ENCODE measurements at regions not wholly inside any gene's neighbourhood (a gene's known extent, or its start where the extent isn't known, plus 50 kb on each side); places are given as distances from the start of the nearest gene placed in this dataset.

DNA sequence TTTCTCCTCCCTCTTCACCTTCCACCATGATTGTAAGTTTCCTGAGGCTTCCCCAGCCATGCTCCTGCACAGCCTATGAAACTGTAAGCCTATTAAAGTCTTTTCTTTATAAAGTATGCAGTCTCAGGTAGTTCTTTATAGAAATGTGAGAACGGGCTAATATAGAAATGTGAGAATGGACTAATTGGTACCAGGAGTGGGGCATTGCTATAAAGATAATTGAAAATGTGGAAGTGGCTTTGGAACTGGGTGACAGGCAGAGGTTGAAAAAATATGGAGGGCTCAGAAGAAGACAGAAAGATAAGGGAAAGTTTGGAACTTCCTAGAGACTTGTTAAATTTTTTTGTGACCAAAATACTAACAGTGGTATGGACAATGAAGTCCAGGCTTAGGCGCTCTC lies 959.3 kb downstream of the SH3BGRL start:
- no peaks in the 10 kb centered on the region for H3K9me3 ChIP-seq (ENCODE audit: control insufficient read depth in 2 of 3, insufficient read depth in 1 of 3, low read length in 3 of 3)
- no peaks in the 10 kb centered on the region for H3K27me3 ChIP-seq (ENCODE audit: control insufficient read depth, insufficient read depth, low read length)
- no peak for DNase-seq
- H3K4me3 ChIP-seq (ENCODE audit: low read length in 3 of 3): no peak overlapping the region
- TF ChIP-seq, protein P1, sequence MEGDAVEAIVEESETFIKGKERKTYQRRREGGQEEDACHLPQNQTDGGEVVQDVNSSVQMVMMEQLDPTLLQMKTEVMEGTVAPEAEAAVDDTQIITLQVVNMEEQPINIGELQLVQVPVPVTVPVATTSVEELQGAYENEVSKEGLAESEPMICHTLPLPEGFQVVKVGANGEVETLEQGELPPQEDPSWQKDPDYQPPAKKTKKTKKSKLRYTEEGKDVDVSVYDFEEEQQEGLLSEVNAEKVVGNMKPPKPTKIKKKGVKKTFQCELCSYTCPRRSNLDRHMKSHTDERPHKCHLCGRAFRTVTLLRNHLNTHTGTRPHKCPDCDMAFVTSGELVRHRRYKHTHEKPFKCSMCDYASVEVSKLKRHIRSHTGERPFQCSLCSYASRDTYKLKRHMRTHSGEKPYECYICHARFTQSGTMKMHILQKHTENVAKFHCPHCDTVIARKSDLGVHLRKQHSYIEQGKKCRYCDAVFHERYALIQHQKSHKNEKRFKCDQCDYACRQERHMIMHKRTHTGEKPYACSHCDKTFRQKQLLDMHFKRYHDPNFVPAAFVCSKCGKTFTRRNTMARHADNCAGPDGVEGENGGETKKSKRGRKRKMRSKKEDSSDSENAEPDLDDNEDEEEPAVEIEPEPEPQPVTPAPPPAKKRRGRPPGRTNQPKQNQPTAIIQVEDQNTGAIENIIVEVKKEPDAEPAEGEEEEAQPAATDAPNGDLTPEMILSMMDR (IDR thresholded peaks at IDR 0.05; ENCODE audit: borderline replicate concordance, extremely low read depth, insufficient read depth): no peak
- no peaks in the 10 kb centered on the region for H3K4me1 ChIP-seq (ENCODE audit: control insufficient read depth in 2 of 3, insufficient read depth in 2 of 3, low read depth in 1 of 3, low read length in 3 of 3)
- no peak overlapping the region for H3K9ac ChIP-seq (ENCODE audit: low read length in 3 of 3)
- no peaks in the 10 kb centered on the region for H3K36me3 ChIP-seq (ENCODE audit: control insufficient read depth in 2 of 3, insufficient read depth in 3 of 3, low read length in 3 of 3)
- intact Hi-C loops (cut with DNase I): no loop called here
- no peak overlapping the region for H3K27ac ChIP-seq (ENCODE audit: low read depth in 2 of 2, low read length in 2 of 2)
- no peak for FAIRE-seq

DNA sequence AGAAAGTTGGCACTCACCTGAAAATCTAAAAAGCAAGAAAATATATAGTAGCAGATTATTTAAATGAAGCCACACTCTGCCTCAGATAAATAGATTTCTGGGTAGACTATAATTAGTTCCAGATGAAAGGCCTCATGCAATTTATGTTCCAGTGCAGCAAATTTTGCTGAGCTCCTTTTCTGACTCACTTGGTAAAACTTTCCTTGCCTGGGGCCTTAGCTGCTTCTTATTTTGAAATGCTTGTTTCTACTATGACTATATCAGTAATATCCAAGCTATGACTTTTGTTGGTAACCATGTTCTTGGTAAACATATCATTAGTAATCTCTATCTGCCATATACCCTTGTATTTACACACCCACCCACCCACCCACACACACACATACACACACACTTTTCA lies 961.8 kb downstream of the SH3BGRL start:
- H3K27me3 ChIP-seq (ENCODE audit: control insufficient read depth, insufficient read depth, low read length): no peaks in the 10 kb centered on the region
- H3K4me1 ChIP-seq (ENCODE audit: control insufficient read depth in 2 of 3, insufficient read depth in 2 of 3, low read depth in 1 of 3, low read length in 3 of 3): no peaks in the 10 kb centered on the region
- no peak overlapping the region for H3K4me3 ChIP-seq (ENCODE audit: low read length in 3 of 3)
- intact Hi-C loops (cut with DNase I): no loop called here
- TF ChIP-seq, protein P1 (IDR thresholded peaks at IDR 0.05; ENCODE audit: borderline replicate concordance, extremely low read depth, insufficient read depth): no peak
- H3K36me3 ChIP-seq (ENCODE audit: control insufficient read depth in 2 of 3, insufficient read depth in 3 of 3, low read length in 3 of 3): no peaks in the 10 kb centered on the region
- no peak for FAIRE-seq
- DNase-seq: no peak
- H3K9ac ChIP-seq (ENCODE audit: low read length in 3 of 3): no peak overlapping the region
- H3K9me3 ChIP-seq (ENCODE audit: control insufficient read depth in 2 of 3, insufficient read depth in 1 of 3, low read length in 3 of 3): no peaks in the 10 kb centered on the region
- no peak overlapping the region for H3K27ac ChIP-seq (ENCODE audit: low read depth in 2 of 2, low read length in 2 of 2)

DNA sequence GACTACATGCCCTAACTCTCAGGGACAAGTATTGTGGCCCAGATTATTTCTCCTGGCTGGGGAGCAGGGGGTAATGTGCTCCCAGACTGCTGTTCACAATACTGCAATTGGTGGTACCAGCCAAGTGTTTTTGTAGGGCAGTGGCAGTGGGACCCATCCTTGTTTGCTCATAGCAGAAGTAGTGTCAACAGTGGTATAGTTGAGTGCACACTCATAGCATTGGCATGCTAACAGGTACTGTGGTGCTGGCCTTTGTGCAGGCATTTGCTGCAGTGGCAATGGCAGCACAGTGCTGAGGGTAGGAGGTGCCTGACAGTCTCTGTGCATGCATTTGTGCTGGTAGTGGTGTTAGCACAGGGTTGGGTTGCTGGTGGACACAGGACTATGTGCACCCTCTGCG lies 995.0 kb downstream of the SH3BGRL start:
- Histone ChIP-seq H3K27ac (ENCODE audit: low read depth in 2 of 2, low read length in 2 of 2) (no peak overlapping the region), H3K4me1 (ENCODE audit: control insufficient read depth in 2 of 3, insufficient read depth in 2 of 3, low read depth in 1 of 3, low read length in 3 of 3) (no peaks in the 10 kb centered on the region), H3K4me3 (ENCODE audit: low read length in 3 of 3) (no peak overlapping the region), H3K9me3 (ENCODE audit: control insufficient read depth in 2 of 3, insufficient read depth in 1 of 3, low read length in 3 of 3) (no peaks in the 10 kb centered on the region), H3K9ac (ENCODE audit: low read length in 3 of 3) (no peak overlapping the region), H3K36me3 (ENCODE audit: control insufficient read depth in 2 of 3, insufficient read depth in 3 of 3, low read length in 3 of 3) (no peaks in the 10 kb centered on the region), H3K27me3 (ENCODE audit: control insufficient read depth, insufficient read depth, low read length) (no peaks in the 10 kb centered on the region)
- DNase-seq (peak in 1 of 5 donors; percentile 19), FAIRE-seq (no peak)
- TF ChIP-seq, protein P1 (IDR thresholded peaks at IDR 0.05; ENCODE audit: borderline replicate concordance, extremely low read depth, insufficient read depth): no peak
- intact Hi-C loops (cut with DNase I): no loop called here

DNA sequence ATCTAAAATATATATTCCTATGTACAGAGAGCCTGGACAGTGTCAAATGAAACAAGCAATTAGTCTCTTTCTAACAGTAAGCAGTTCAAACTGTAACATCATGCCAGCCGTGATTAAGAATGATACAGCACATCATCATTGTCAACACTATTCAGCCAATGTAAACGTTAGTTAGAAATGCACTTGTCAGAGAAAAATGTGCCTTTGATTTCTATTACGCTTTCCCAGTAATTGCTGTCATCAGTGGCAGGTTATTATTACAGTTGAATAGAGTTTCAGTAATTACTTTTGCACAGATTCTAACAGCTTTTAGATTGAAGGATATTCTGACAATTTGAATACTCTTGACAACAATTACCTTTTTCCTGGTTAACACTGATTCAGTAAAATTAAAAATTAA lies 1007.1 kb downstream of the SH3BGRL start:
- no peak overlapping the region for H3K27ac ChIP-seq (ENCODE audit: low read depth in 2 of 2, low read length in 2 of 2)
- H3K27me3 ChIP-seq (ENCODE audit: control insufficient read depth, insufficient read depth, low read length): no peaks in the 10 kb centered on the region
- intact Hi-C loops (cut with DNase I): no loop called here
- FAIRE-seq (no peak), DNase-seq (no peak)
- TF ChIP-seq, protein P1 (IDR thresholded peaks at IDR 0.05; ENCODE audit: borderline replicate concordance, extremely low read depth, insufficient read depth): no peak
- no peak overlapping the region for H3K4me3 ChIP-seq (ENCODE audit: low read length in 3 of 3)
- H3K36me3 ChIP-seq (ENCODE audit: control insufficient read depth in 2 of 3, insufficient read depth in 3 of 3, low read length in 3 of 3): no peaks in the 10 kb centered on the region
- H3K4me1 ChIP-seq (ENCODE audit: control insufficient read depth in 2 of 3, insufficient read depth in 2 of 3, low read depth in 1 of 3, low read length in 3 of 3): no peaks in the 10 kb centered on the region
- H3K9me3 ChIP-seq (ENCODE audit: control insufficient read depth in 2 of 3, insufficient read depth in 1 of 3, low read length in 3 of 3): no peaks in the 10 kb centered on the region
- H3K9ac ChIP-seq (ENCODE audit: low read length in 3 of 3): no peak overlapping the region

Data from kidney (tissue), 13 donors.